ENCODE measurements at regions not wholly inside any gene's neighbourhood (a gene's known extent, or its start where the extent isn't known, plus 50 kb on each side); places are given as distances from the start of the nearest gene placed in this dataset.

DNA sequence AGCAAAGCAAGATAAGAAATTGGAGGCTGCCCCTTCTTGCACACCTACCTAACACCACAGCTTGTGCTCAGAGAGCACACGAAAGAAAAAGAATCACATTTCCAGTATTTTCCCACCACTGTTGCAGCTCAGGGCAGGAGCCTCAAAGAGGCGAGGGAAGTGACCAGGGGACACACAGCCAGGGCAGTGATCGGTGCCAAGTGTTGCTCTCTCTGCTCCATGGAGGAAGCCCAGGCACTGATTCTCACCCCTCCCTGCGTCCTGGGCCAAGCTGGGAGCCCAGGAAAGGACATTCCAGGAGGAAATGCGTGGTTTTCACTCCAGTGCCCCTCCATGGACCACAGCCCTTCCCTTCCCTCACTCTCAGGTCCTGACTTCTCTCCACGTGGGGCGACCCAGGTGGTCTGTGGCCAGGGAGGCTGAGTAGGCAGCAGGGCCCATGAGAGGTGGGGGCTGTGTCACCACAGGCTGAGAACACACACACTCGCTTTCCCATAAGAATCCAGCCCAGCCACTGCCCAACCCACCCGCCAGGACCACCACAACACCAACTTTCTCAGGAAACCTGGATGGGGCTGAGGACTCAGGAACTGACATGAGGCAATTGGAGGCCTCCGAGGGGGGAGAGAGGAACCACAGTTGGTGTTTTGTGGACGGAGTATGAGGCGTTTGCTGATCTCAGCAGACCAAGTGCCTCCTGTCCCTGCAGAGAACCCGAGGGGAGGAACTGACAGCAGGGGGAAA lies 81.7 kb upstream of the MAFB start:
- no peak for DNase-seq (ENCODE audit: low read depth in 2 of 2)

DNA sequence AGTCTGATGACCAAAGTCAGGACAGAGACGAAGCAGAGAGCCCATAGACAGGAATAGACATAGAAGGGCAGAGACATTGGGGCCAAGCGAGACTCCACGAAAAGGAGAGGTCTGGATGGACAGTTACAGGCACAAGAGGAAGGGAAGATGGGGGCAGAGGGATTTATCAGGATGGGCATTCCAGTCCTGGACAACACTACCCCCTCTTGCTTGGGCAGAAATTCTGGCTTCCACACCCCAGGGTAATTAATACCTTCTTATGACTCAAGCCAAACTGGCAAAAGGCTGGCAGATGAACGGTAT lies 82.2 kb upstream of the MAFB start:
- DNase-seq (ENCODE audit: low read depth in 2 of 2), result no peak

DNA sequence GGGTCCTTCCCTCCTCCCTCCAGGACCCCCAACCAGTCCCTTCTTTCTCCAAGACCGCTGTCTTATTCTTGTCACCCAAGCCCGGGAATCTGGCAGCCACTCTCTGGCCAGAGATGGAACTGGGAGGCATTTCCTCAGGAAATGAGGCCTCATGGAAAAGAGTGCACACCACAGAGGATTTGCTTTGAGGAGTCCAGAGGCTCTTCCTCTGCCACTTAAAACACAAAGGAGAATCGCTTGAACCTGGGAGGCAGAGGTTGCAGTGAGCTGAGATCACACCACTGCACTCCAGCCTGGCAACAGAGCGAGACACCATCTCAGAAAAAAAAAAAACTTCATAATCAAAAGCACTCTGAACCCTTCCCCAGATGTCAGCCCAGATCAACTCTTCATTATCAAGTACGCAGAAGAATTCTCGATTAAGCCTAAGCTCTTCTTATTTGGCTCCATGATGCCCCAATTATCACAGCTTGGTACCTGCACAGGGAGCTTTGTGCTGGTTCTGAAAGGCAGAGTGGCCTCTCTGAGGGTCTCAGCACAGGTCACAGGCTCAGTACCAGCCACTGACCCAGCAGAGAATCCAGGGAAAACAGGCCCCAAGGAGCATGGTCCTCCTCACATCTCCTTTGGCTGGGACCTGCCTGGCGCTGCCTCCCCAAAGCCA lies 82.9 kb upstream of the MAFB start:
- DNase-seq (ENCODE audit: low read depth in 2 of 2), result no peak

DNA sequence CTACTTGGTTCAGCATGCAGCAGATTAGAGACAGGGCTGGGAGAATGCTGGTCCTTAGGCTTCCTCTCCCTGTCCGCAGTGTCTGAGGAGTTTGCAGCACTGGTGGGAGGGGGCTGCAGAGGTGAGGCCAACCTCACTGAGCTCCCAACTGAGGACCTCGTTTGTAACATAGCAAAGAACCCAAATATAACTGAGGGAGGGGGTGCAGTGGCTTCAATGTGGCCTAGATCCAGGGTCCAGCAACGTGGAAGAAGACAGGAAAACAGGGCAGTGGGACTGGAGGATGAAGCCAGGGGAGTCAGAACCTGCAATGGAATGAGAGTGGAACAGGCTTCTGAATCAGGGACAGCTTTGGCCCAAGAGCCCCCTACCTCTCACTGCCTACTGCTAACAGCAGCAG lies 84.3 kb upstream of the MAFB start:
- DNase-seq (ENCODE audit: low read depth in 2 of 2), result no peak

DNA sequence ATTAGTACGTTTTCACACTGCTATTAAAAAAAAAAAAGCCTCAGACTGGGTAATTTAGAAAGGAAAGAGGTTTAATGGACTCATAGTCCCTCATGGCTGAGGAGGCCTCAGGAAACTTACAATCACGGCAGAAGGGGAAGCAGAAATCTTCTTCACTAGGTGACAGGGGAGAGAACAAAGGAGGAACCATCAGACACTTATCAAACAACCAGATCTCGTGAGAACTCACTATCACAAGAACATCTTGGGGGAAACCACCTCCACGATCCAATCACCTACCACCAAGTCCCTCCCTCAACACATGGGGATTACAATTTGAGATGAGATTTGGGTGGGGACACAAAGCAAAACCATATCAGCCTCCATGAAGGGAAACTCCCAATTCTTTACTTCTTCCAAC lies 85.2 kb upstream of the MAFB start:
- no peak for DNase-seq (ENCODE audit: low read depth in 2 of 2)

DNA sequence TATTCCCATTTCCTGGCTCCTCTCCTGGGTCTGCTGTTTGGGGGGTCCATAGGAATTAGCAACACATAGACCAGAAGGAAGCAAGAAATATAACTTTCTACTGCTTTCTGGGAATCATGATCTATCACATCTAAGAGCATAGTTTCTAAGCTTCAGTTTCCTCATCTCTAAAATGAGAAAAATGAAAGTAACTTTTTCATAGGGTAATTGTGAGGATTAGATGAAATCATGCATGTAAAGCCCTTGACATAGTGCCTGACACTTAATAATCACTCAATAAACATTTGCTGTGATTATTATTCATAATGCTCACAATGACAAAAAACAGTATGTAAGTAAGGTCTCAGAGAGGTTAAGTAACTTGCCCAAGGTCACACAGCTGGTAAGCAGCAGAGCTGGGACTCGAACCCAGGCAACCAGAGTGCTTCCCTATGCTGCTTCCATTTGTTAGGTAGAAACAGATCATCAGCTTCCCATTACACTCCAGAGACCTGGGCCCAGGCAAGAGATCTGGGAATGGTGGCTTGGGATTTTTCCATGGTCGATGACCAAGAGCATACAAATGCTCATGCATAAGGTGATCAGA lies 86.6 kb upstream of the MAFB start:
- no peak for DNase-seq (ENCODE audit: low read depth in 2 of 2)

DNA sequence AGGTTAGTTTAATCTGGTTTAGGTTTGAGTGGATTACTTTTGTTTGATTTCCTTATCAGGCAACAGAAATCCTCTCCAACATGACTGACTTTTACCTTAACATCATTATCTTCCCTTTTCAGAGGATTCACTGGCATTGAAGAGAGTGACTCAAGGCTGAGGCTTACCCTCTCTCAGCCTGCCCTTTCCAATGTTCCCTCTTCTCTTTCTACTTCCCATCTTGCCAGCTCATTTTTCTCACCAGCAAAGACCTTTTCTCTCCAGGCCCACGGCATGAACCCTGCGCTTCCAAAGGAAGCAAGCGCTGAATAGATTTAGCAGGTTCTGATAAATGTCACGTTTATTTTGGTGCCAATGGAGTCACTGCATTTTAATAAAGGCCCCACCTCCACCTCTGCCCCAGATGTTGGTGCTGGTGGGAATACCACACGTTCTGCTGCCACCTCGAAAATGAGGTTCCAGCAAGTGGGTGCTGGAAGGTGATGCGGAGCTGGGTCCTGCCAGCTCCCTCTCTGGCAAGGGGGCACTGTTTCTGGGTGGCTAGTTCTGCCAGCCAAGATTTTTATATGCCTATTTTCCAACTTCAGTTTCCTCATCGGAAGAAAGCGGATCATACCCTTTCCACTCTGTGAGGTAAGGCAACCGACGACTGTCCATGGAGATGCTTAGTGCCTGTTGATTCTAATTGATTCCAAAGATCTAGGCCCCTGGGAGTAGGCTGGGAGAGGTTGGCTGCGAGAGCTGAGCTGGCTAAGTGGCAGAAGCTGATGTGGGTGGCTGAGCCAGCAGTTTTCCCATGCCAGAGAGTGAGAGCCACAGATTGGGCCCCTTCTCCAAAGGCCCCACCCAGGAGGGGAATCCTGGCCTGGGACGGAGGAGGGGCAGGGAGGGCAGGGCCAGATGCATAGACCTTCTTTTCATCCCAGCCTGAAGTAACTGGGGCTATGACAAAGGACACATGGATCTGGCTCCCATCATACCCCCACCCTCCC lies 87.7 kb upstream of the MAFB start:
- DNase-seq (ENCODE audit: low read depth in 2 of 2), result no peak

DNA sequence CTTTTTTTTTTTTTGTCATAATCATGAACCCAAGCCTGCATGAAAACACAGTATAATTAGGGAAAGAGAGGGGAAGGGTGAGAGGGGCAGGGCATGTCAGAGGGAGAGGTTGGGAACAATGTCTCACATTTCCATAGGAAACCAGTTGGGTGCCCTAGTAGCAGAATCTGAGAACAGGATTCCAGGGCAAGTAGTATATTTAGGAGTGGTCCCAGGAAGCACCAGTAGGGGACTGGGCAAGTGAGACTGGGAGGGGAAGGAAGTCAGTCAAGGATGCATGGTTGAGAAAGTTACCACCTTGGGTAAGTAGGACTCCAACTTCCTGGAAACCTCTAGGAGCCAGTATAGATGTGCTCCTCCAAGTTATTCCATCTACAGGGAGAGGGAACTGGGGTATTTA lies 88.6 kb upstream of the MAFB start:
- DNase-seq (ENCODE audit: low read depth in 2 of 2), result no peak

DNA sequence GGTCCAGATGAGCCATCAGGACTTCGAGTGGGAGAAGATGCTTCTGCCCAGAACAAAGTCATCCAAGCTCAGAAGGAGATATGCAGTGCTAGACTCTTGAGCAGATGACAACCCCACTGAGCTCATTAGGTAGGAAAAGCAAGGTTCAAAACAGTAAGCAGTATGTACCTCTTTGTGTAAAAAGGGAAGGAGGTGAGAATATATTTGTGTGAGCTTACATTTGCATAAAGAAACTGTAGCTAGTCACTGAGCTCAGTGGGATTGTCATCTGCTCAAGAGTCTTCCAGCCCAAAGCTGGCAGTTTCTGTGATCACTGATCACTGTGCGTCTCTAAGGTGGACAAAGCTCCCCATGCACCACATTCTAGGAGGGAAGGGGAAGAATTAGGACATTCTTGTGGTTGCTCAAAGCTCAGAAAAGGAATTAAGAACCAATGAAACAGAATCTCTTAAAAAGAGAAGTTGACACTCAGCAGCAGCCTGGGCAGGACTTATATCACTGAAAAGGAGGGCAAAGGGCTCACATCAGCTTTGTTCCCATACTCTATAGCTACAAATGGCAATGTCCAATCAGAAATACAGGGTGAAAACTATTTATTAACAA lies 90.0 kb upstream of the MAFB start:
- no peak for DNase-seq (ENCODE audit: low read depth in 2 of 2)

DNA sequence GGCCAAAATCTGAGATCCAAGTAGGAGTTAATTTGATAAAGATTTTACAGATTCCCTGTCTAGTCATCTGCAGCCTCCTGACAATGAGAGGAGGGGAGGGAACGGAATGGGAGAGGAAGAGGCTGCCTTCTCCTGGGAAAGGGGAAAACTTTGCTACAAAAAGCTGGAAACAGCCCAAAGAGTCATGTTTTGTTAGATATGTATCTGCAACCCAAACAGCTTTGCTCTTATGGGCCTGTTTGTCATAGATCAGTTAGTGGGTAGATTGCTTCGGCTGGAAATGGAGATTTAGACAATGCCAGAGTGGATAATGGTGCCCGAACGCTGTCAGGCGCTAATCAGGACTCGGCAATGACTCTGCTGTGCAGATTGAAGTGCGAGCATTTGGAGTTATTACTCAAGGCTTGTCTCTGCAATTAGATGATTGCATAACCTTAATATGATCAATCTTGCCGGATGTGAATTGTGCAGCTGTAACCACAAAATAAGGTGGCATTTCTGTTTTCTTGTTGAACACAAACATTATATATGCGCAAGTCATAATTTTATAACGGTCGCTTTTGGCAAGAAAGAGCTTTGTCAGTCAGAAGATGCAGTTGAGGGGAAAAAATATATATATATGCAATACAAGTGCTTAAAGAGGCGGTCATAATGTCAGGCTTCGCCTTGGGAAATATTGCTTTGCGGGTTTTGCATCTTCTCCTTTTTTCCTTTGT lies 92.4 kb upstream of the MAFB start:
- DNase-seq (ENCODE audit: low read depth in 2 of 2), result no peak

DNA sequence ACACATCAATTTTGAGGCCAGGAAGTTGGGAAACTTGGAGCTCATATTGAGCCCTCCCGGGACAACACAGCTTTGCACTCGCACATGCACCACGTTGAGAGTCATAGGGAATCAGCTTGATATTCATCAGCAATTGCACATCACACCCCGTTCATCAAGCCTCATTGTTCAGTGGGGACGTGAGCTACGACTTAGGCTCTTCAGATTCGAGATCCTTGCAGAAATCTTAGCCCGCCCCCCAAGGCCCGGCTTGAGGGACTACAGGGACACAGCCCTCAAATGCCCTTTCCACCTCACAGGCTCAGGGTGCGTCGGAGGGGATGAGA lies 93.0 kb upstream of the MAFB start:
- no peak for DNase-seq (ENCODE audit: low read depth in 2 of 2)

DNA sequence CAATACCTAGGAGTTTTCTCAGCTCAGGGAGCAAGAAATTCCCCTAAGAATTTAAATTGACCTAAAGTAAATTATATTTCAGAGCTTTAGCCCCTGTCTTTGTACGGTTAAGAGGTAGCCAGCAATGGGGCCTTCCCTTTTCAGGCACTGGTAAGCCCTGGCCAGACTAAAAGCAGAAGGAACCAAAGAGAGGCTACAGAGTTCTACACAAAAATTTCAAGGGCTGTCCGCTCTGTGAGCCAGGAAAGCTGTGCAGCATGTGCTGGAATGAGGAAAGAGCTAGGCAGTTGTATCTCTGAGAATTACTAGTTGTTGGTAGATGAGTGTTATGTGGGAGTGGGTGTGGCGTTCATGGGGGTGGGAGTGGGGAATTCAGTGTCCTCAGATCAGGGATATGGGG lies 96.3 kb upstream of the MAFB start:
- DNase-seq (ENCODE audit: low read depth in 2 of 2), result no peak

DNA sequence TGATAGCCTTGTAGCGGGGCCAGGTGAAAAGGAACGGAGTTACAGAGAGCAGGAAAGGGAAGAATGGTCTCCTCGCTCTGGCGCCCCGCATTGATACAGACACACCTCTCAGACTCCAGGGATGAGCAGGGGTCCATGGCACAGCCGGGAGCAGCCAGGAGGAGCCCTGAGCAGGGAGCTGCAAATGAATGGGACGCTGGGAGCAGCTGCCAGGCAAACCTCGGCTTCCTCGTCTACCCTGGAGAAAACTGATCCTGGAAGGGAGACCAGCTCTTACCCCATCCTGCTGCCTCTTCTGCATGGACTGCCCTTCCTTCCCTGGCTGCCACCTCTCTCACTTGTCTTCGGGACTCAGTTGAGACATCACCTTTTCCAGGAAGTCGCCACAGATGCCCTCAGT lies 97.3 kb upstream of the MAFB start:
- DNase-seq (ENCODE audit: low read depth in 2 of 2), result no peak

DNA sequence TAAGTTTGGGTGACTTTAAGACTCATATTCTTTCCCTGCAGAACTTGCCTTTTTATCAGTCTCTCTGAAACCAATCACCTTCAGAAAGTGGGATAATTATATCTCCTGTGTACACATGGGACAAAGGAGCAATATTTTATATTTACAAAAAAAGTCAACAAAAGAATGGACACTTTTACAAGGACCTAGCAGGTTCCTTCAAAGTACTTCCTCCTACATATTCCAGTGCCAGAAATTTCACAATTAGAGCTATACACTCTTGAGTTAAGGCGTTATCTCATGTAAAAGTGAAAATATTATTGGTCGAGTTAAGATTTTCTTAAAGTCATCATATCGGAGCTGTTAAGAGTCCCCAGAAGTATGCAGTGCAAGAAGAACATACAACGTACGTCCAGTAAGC lies 98.9 kb upstream of the MAFB start:
- DNase-seq (ENCODE audit: low read depth in 2 of 2), result no peak

DNA sequence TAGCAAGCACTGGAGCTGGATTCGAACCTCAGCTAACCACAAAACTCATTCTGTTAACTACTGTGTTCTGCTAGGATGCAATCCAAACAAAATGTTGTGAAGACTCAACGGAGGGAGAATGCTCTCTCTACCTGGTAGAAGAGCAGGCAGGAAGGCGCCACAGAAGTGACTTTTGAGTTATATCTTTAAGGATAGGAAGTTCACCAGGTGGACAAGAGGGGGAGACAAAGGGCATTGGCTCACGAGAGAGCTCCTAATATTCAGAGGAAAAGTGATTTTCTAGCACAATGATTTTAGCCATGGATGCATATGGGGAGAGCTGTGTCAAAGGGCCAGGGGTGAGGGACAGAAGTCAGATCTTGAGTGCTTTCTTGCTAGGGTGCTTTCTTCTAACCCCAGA lies 108.4 kb upstream of the MAFB start:
- no peak for DNase-seq (ENCODE audit: low read depth in 2 of 2)

DNA sequence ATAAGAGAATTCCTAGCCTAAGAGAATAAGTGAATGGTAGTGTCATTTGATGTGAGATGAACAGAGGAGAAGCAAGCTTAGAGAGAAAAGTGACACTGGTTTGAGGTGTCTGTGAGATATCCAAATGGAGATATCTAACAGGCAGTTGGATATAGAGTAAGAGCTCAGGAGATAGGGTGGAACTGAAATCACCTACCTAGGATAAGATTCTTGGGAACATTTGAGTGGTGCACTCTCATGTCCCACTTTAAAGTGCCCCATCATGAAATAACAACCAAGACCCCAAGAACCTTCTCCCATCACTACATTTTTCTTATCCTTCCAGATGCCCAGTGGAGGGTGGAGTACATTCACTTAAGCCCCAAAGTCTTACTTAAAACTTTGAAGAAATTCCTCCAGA lies 109.0 kb upstream of the MAFB start:
- DNase-seq (ENCODE audit: low read depth in 2 of 2), result no peak

DNA sequence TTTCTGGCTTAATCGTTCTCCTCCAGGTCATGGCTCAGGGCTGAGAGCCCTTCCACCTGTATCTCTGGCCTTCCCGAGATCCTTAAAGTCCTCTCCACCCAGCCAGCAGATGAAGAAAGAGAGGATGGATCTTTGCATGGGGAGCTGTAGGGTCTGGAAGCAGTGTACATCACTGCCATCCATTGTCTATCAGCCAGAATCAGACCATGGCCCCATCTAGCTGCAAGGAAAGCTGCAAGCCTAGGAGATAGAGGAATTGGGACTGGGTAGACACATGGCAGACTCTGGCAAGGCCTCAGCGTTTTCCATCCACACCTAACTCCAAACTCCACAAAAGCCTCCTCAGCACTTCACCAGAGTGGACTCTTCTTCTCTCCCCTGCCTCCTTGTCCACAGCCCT lies 113.8 kb upstream of the MAFB start:
- no peak for DNase-seq (ENCODE audit: low read depth in 2 of 2)

DNA sequence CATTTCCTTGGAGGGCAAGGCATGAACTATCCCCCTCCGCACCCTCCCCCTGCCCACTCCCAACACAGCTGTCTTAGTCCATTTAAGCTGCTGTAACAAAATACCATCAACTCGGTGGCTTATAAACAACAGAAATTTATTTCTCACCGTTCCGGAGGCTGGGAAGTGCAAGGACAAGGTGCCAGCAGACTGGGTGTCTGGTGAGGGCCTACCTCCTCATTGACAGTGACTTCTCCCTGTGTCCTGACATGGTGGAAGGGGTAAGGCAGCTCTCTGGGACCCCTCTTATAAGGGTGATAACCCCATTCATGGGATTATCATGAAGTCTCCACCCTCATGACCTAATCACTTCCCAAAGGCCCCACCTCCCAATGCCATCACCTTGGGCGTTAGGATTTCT lies 114.3 kb upstream of the MAFB start:
- DNase-seq (ENCODE audit: low read depth in 2 of 2), result no peak

DNA sequence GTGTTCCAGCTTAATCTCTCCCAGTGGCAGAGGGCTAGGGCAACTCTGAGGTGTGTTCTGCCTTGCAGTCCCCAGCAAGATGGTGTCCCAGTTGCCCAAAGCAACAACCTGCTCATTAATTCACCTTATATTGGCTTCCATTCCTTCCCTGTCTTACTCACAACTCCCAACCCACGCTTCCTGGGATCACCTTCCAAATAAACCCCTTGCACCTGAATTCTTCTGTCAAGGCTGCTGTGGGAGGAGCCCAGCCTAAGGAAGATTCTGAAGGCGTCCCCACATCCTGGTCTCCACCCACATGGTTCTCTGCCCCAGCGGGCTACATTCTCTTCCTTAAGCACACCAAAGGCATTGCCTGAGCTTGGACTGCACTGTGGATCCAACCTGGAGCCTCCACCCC lies 116.6 kb upstream of the MAFB start:
- DNase-seq (ENCODE audit: low read depth in 2 of 2), result no peak

DNA sequence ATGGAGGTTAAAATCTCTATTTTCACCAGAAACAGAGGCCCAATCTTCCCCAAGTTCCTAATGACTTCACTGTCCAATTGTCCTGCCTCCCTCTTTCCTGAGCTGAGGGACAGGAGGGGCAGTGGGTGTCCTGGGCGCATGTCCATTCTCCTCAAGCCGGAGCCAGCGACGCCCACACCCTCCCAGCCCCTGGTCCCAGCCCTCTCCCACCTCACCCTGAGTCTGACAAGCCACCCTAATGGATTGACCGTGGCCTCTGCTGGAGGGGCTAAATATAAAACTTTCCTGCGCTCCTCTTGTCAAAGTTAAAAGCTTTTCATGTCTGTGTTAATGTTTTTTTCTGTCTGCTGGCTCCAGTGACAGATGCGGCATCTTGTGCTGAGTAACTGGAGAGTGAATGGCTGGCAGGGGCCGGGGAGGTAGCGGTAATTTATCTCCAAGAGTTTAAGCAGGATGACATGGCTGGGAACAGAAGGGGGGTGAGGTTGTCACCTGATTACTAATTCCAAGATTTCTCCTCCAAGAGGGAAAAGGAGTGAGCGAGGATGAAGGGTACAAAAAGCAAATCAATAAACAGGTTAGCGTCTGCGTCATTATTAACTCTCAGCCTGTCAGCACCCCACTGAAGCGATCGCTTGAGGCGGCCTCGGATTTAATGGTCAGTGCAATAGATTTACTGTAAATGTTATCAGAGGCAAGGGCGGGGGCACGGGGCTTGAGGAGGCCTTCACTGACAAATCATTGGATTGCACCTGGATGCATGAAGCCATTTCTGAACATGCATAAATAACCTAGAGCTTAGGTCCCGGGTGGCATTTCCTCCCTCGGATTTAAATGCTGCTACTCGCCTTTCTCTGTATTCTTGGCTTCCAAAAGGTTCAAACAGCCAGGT lies 118.1 kb upstream of the MAFB start:
- DNase-seq (ENCODE audit: low read depth in 2 of 2), result no peak

DNA sequence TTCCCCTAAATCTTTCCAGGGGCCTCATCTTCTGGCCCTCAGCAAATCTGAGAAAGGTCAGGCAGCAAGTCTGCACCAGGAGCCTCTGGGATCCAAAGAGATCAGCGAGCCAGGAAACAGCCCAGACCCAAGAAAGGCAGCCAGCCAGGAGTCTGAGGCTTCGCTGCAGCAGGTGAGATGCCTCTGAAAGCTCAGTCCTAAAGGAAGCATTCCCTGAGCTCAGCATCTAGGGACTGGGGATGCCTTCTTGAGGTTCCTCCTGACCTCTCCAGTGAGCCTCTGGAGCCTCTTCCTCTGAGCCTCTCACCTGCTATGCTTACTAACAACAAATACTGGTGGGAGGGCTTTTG lies 118.8 kb upstream of the MAFB start:
- DNase-seq (ENCODE audit: low read depth in 2 of 2), result no peak
